C4-2B (cell line): ENCODE measurements at regions not wholly inside any gene's neighbourhood (a gene's known extent, or its start where the extent isn't known, plus 50 kb on each side); places are given as distances from the start of the nearest gene placed in this dataset.

Experiments used
- CTCF ChIP-seq: fragments of 450-650 bp; conservative IDR thresholded peaks from 2 replicates; pipeline ENCODE4 v1.5.1; 2017; ENCODE audit warnings: mild to moderate bottlenecking
- ZFX ChIP-seq: fragments of 450-650 bp; IDR thresholded peaks from 2 replicates; pipeline ENCODE4 v1.6.1; 2017

DNA sequence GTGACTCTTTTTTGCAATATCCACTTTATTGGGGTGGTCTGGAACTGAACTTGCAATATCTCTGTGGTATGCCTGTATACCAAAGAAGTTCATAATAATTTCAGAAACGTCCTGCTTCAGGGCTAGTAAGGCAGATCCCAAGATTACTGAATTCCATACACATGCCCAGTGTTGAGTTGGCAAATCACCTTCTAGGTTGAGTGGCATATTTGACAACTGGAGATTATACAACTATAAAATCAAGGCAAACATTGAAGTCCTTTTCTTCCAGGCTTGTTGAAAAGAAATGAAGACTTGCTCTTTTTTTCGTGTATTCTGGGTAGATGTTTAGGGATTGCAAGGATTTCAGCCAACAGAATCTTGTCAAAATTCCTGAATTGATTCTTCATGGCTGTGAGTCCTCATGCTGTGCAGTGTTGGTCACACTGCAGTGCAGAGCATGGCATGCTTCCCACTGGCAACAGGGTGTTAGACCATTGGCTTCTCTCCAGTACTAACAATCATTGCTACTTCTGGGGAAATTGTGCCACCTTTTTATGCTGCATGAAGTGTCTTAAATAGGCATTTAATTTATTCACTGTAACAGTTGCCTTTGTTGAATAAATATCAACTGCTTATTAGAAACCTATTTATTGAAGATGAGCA lies 367.1 kb upstream of the ADGRL4 start:
- TF ChIP-seq CTCF (no peak), ZFX (no peak)
